NCI-H2107 (cell line): ENCODE measurements at regions not wholly inside any gene's neighbourhood (a gene's known extent, or its start where the extent isn't known, plus 50 kb on each side); places are given as distances from the start of the nearest gene placed in this dataset.

Experiments
- DNase-seq: peaks from one replicate; lab custom pipeline; 2025; lab: John Stamatoyannopoulos, UW

GRCh38 chr11:95485115-95485900 lies 254.3 kb upstream of the SESN3 start:
- no peak for DNase-seq

- DNase-seq, result no peak
Measured at GRCh38 chr11:95483339-95483738, 252.3 kb upstream of the SESN3 start.

DNA sequence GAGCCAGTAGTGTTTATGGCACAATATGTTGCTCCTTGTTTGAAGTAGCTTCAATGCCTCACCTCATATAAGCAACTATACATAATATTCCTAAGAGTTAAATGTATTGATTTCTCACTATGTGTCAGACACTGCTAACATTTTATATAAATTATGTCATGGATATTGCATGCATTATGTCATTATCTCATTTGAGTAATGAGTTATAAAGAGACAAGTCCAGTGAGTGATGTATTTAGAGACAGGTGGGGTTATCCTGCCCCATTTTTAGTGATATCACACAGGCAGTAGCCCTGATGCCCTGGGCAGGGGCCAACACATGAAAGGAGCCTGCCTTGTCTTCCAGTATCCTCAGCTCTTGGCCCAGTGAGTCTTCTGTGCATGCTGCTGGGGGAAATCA lies 247.0 kb upstream of the SESN3 start:
- no peak for DNase-seq

DNA sequence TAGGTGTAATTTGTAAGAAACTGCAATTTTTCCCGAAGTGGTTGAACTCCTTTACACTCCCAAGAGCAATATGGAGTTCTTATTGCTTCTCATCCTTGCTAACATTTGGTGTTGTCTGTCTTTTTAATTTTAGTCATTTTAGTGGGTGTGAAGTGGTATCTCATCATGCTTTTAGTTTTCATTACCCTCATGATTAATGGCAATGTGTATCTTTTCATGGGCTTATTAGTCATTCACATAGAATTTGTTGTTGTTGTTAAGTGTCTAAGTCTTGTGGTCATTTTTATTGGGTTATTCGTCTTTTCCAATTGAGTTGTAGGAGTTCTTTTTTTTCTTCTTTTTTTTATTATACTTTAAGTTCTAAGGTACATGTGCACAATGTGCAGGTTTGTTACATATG lies 238.3 kb upstream of the SESN3 start:
- no peak for DNase-seq

- no peak for DNase-seq
Measured at GRCh38 chr11:95466416-95466815, 235.4 kb upstream of the SESN3 start.

GRCh38 chr11:95465887-95466286 lies 234.9 kb upstream of the SESN3 start:
- DNase-seq, result no peak

DNA sequence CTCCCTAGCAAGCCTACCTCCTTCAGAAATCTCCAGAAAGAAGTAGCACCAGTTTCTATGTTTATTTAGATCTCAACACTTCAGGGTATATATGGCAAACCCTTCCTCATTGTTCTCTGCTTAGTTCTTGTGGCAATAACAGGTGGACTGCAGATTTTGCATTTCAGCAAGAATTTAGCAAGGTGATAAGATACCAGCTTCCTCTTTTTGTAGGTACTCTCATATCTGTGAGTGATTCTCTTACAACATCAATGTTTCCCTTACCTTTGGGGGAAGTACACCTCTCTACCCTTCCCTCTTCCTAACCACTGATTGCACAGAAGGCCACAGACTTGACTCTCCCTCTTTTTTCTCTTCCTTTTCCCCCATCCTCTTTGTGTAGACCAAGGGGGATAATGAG lies 230.9 kb upstream of the SESN3 start:
- no peak for DNase-seq

DNA sequence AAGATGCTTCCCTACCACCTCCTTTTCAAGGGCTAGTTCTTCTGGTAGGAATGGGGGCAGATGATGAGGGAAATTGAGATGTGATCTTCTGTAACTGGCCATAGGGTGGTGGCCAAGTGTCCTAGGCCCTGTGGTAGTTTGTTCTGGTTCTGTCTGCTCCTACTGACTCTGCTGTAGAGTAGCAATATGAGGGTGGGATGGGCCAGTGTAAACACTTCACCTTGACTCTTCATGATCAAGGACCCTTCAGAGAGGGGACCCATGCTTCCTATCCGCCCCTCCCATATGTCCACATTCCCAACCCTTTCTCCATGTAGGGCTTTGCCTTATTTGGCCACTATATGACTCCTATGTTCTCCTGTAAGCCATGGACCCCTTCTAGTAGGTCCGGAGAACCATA lies 230.3 kb upstream of the SESN3 start:
- no peak for DNase-seq

GRCh38 chr11:95459291-95460042 lies 228.5 kb upstream of the SESN3 start:
- no peak for DNase-seq

GRCh38 chr11:95456714-95457491 lies 225.9 kb upstream of the SESN3 start:
- no peak for DNase-seq

GRCh38 chr11:95455228-95455970 lies 224.4 kb upstream of the SESN3 start:
- DNase-seq, result no peak

DNA sequence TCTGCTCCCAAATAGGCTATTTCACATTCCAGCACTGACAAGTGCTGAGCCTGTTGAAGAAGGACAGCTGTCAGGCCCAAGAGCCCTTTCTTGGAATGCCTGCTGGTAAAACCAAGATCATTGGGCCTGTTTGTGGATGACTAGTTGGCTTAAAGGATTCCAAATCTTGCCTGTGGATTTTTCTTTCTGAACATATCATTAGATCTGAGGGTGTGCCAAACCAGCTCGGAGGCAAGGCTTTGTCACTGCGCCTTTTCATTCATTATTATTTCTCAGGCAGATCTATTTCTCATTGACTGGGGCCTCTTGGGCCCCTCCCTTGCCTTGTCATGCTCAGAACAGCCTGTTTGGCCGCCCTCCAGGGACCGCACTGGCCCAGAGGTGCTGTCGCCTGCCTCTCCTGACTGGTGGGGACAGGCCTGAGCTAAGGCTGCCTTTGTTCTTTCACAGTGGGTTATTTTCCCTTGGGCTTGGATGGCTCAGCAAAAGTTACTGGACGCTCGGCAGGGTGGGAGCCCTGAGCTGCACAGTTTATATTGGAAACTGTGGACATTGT lies 222.7 kb upstream of the SESN3 start:
- peak; percentile 35 for DNase-seq

GRCh38 chr11:95451682-95452081 lies 220.7 kb upstream of the SESN3 start:
- no peak for DNase-seq

DNA sequence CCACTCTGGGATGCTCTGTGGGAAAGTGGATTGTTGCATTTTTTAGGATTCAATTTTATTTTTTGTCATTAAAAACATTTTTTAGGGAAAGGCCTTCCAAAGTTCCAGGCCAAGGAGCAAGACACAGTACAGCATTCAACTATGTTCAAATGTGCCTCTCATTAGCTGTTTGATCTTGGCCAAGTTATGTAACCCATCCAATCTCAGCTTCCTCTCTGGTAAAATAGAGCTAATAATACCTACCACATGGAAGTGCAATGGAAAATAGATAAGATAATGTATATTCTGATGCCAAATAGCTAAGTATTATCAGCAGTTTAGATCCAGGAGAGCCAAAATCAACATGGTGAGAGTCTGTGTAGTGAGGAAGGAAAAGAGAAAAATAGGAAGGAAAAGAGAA lies 220.3 kb upstream of the SESN3 start:
- DNase-seq, result no peak

GRCh38 chr11:95450547-95451123 lies 219.6 kb upstream of the SESN3 start:
- DNase-seq, result no peak

DNA sequence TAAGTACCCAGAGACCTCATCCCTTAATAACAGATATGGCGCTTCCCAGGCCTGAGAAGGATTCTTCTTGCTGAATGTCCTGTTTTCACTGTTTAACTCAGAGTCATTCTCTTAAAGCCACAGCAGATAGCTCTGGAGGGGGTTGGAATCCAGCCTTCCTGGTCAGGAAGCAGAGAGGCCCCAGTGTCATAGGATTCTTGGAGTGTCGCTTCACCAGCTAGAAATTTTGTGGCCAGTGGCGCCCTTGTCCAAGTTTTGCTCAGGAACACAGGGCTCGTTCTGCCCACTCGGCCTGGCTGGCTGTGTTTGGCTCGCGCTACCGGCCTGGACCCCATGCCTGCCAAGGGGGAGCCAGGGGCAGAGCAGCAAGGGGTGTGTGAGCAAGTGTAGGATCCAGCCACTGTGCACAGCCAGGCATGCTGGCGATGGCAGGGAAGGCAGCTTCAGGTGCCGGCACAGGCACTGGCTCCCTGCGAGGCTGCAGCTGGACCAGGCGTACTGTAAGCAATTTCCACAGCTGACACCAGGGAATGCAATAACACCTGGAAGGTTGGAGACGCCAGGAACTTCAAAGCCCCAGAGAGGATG lies 214.8 kb upstream of the SESN3 start:
- no peak for DNase-seq

GRCh38 chr11:95444309-95445241 lies 213.6 kb upstream of the SESN3 start:
- DNase-seq, result no peak

DNA sequence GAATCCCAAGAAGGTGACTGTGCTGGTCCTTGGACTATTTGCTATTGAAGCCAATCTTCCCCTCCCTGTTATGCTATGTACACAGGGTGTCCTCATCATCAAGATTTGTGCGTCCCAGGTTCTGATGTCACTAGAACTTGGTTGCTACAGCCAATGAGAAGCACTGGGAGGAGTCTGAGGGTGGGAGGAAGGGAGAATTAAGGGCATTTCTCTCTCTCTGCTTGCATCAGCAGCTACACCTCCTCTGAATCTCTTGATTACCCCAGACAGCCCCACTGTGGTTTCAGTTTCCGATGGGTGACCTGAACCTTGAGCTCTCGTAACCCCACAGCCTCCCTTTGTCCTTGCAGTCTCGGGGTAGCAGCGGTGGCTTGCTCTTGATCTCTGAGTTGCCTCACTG lies 212.4 kb upstream of the SESN3 start:
- DNase-seq, result no peak

GRCh38 chr11:95442531-95443050 lies 211.6 kb upstream of the SESN3 start:
- DNase-seq, result no peak
